SK-N-SH (cell line): ENCODE measurements at regions not wholly inside any gene's neighbourhood (a gene's known extent, or its start where the extent isn't known, plus 50 kb on each side); places are given as distances from the start of the nearest gene placed in this dataset.

ENCODE experiments used
- JUND ChIP-seq: IDR thresholded peaks from 2 replicates; pipeline ENCODE4 v1.4.0; 2012
- PBX3 ChIP-seq: IDR thresholded peaks from 2 replicates; pipeline ENCODE4; 2012
- TF ChIP-seq, protein P1 (sequence below): fragments of 200-600 bp; sonication (generic); IDR thresholded peaks from 2 replicates; pipeline ENCODE4 v1.6.1; 2017; ENCODE audit warnings: antibody characterized with exemption, mild to moderate bottlenecking, moderate library complexity

DNA sequence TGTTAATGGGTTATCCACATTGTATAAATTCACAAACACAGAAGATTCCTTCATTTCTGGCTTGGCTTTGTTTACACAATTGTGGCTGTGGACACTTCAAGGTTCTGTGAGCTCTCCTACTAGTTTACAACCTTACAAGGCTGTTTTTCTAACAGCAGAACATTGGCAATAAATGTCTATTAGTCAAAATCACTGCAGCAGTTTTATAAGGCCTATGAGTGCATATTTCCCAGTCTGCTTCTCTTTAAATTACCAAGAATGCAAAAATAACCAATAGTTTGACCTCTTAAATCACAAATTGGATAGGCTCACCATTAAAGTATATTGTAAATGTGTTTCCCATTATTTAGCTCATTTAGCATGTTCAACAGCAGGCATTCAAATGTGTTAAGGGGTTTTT lies 239.2 kb downstream of the DKK2 start:
- TF ChIP-seq PBX3 = no peak
- TF ChIP-seq JUND = no peak
- TF ChIP-seq, protein P1, sequence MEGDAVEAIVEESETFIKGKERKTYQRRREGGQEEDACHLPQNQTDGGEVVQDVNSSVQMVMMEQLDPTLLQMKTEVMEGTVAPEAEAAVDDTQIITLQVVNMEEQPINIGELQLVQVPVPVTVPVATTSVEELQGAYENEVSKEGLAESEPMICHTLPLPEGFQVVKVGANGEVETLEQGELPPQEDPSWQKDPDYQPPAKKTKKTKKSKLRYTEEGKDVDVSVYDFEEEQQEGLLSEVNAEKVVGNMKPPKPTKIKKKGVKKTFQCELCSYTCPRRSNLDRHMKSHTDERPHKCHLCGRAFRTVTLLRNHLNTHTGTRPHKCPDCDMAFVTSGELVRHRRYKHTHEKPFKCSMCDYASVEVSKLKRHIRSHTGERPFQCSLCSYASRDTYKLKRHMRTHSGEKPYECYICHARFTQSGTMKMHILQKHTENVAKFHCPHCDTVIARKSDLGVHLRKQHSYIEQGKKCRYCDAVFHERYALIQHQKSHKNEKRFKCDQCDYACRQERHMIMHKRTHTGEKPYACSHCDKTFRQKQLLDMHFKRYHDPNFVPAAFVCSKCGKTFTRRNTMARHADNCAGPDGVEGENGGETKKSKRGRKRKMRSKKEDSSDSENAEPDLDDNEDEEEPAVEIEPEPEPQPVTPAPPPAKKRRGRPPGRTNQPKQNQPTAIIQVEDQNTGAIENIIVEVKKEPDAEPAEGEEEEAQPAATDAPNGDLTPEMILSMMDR = no peak
